ENCODE measurements at regions not wholly inside any gene's neighbourhood (a gene's known extent, or its start where the extent isn't known, plus 50 kb on each side); places are given as distances from the start of the nearest gene placed in this dataset.

- no peaks in the 10 kb centered on the region for H3K9me3 ChIP-seq (ENCODE audit: control insufficient read depth, insufficient read depth, low read depth, low read length)
- POLR2A ChIA-PET = no interaction called here
These were observed 469.9 kb downstream of the PCDH10 start for GRCh38 chr4:133618963-133619362.

GRCh38 chr4:133600008-133600407 lies 450.9 kb downstream of the PCDH10 start:
- TF ChIP-seq ZNF280D (tag by site-specific recombination; IDR thresholded peaks at IDR 0.05) (no peak), ZNF37A (tag by site-specific recombination; IDR thresholded peaks at IDR 0.05) (no peak), OVOL3 (tag by site-specific recombination; IDR thresholded peaks at IDR 0.05) (no peak), ZNF18 (tag by site-specific recombination; IDR thresholded peaks at IDR 0.05) (no peak), KLF1 (tag by site-specific recombination; IDR thresholded peaks at IDR 0.05) (no peak), ZNF837 (tag by site-specific recombination; IDR thresholded peaks at IDR 0.05) (no peak), HOXC10 (CRISPR knock-in tag; IDR thresholded peaks at IDR 0.05) (no peak), ZFP41 (tag by site-specific recombination; IDR thresholded peaks at IDR 0.05; ENCODE audit: borderline replicate concordance) (no peak)
- no peaks in the 10 kb centered on the region for H3K4me1 ChIP-seq (ENCODE audit: control insufficient read depth, insufficient read depth, low read length)
- ChIA-PET CTCF (no interaction called here), POLR2A (no interaction called here)
- no peak overlapping the region for H3K4me3 ChIP-seq (ENCODE audit: low read depth, low read length)
- no peaks in the 10 kb centered on the region for H3K36me3 ChIP-seq (ENCODE audit: control insufficient read depth in 2 of 2, insufficient read depth in 1 of 2, low read length in 2 of 2)
- no peak overlapping the region for H3K27ac ChIP-seq (ENCODE audit: extremely low read depth, low read depth, low read length)
- H3K9me3 ChIP-seq (ENCODE audit: control insufficient read depth, insufficient read depth, low read depth, low read length) = no peaks in the 10 kb centered on the region

More at GRCh38 chr4:133618963-133619362, 469.9 kb downstream of the PCDH10 start:
- CTCF ChIA-PET = no interaction called here
- Histone ChIP-seq H3K36me3 (ENCODE audit: control insufficient read depth in 2 of 2, insufficient read depth in 1 of 2, low read length in 2 of 2) (no peaks in the 10 kb centered on the region), H3K27ac (ENCODE audit: extremely low read depth, low read depth, low read length) (no peak overlapping the region), H3K4me3 (ENCODE audit: low read depth, low read length) (no peak overlapping the region), H3K4me1 (ENCODE audit: control insufficient read depth, insufficient read depth, low read length) (no peaks in the 10 kb centered on the region)
- no peak for TF ChIP-seq AEBP2 (tag by site-specific recombination; IDR thresholded peaks at IDR 0.05; ENCODE audit: borderline replicate concordance)
- TF ChIP-seq ZNF560 (tag by site-specific recombination; IDR thresholded peaks at IDR 0.05; ENCODE audit: borderline replicate concordance) = no peak
- no peak for TF ChIP-seq ZNF571 (tag by site-specific recombination; IDR thresholded peaks at IDR 0.05)
- no peak for TF ChIP-seq ZNF48 (tag by site-specific recombination; IDR thresholded peaks at IDR 0.05)

GRCh38 chr4:133598779-133599178 lies 449.7 kb downstream of the PCDH10 start:
- no peak overlapping the region for H3K27ac ChIP-seq (ENCODE audit: extremely low read depth, low read depth, low read length)
- no peaks in the 10 kb centered on the region for H3K9me3 ChIP-seq (ENCODE audit: control insufficient read depth, insufficient read depth, low read depth, low read length)
- no peak overlapping the region for H3K4me3 ChIP-seq (ENCODE audit: low read depth, low read length)
- ChIA-PET CTCF (no interaction called here), POLR2A (no interaction called here)
- no peaks in the 10 kb centered on the region for H3K4me1 ChIP-seq (ENCODE audit: control insufficient read depth, insufficient read depth, low read length)
- no peaks in the 10 kb centered on the region for H3K36me3 ChIP-seq (ENCODE audit: control insufficient read depth in 2 of 2, insufficient read depth in 1 of 2, low read length in 2 of 2)
- TF ChIP-seq PRDM2 (tag by site-specific recombination; IDR thresholded peaks at IDR 0.05; ENCODE audit: borderline replicate concordance) = no peak
- TF ChIP-seq TSHZ1 (tag by site-specific recombination; IDR thresholded peaks at IDR 0.05; ENCODE audit: borderline replicate concordance) = no peak
- TF ChIP-seq ZNF112 (tag by site-specific recombination; IDR thresholded peaks at IDR 0.05) = no peak
- no peak for TF ChIP-seq YY2 (tag by site-specific recombination; IDR thresholded peaks at IDR 0.05)
- no peak for TF ChIP-seq ZNF555 (tag by site-specific recombination; conservative IDR thresholded peaks at IDR 0.05)
